NCI-H748 (cell line): ENCODE measurements at regions not wholly inside any gene's neighbourhood (a gene's known extent, or its start where the extent isn't known, plus 50 kb on each side); places are given as distances from the start of the nearest gene placed in this dataset.
A peak's percentile ranks its signal among the peaks of the same experiment; 100 is the strongest.

Experiments
- DNase-seq: peaks from one replicate; lab custom pipeline; 2025; ENCODE audit not compliant: unreplicated experiment; lab: John Stamatoyannopoulos, UW

GRCh38 chr2:64768491-64769005 lies 114.8 kb upstream of the SERTAD2 start:
- no peak for DNase-seq

- peak; percentile 27 for DNase-seq
Measured at GRCh38 chr2:64769392-64770044, 115.8 kb upstream of the SERTAD2 start.

GRCh38 chr2:64770137-64770780 lies 116.5 kb upstream of the SERTAD2 start:
- no peak for DNase-seq

GRCh38 chr2:64770781-64771334 lies 117.1 kb upstream of the SERTAD2 start:
- DNase-seq: no peak

- DNase-seq: no peak
Measured at GRCh38 chr2:64771737-64772136, 118.0 kb upstream of the SERTAD2 start.

- DNase-seq: no peak
Measured at GRCh38 chr2:64773461-64774118, 119.9 kb upstream of the SERTAD2 start.

GRCh38 chr2:64777841-64778240 lies 124.1 kb upstream of the SERTAD2 start:
- no peak for DNase-seq

GRCh38 chr2:64779117-64779690 lies 125.5 kb upstream of the SERTAD2 start:
- no peak for DNase-seq

- no peak for DNase-seq
Measured at GRCh38 chr2:64780041-64780440, 126.3 kb upstream of the SERTAD2 start.

- DNase-seq: no peak
Measured at GRCh38 chr2:64781711-64782390, 128.1 kb upstream of the SERTAD2 start.

- DNase-seq: no peak
Measured at GRCh38 chr2:64784168-64785061, 130.7 kb upstream of the SERTAD2 start.

GRCh38 chr2:64785245-64785644 lies 131.5 kb upstream of the SERTAD2 start:
- DNase-seq: no peak

GRCh38 chr2:64786343-64787018 lies 132.8 kb upstream of the SERTAD2 start:
- no peak for DNase-seq

- DNase-seq: no peak
Measured at GRCh38 chr2:64787019-64787365, 133.3 kb upstream of the SERTAD2 start.

GRCh38 chr2:64787698-64788097 lies 134.0 kb upstream of the SERTAD2 start:
- DNase-seq: no peak

- no peak for DNase-seq
Measured at GRCh38 chr2:64789466-64790320, 136.0 kb upstream of the SERTAD2 start.

GRCh38 chr2:64792300-64792699 lies 138.6 kb upstream of the SERTAD2 start:
- DNase-seq: no peak

- DNase-seq: no peak
Measured at GRCh38 chr2:64792995-64793639, 139.4 kb upstream of the SERTAD2 start.
